ENCODE measurements at regions not wholly inside any gene's neighbourhood (a gene's known extent, or its start where the extent isn't known, plus 50 kb on each side); places are given as distances from the start of the nearest gene placed in this dataset.

DNA sequence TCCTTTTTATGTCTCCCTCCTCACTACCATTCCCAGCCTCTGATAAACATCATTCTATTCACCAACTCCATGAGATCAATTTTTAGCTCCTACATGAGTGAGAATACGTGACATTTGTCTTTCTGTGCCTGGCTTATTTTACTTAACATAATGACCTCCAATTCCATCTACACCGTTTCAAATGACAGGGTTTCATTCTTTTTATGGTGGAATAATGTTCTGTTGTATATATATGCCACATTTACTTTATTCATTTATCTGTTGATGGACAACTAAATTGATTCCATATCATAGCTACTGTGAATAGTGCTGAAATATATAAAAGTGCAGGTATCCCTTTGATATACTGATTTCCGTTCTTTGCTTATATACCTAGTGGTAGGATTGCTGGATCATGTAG lies 503.9 kb downstream of the SMARCA1 start:
- H3K4me1 ChIP-seq, result no peaks in the 10 kb centered on the region
- no peaks in the 10 kb centered on the region for H3K9me3 ChIP-seq
- no peak overlapping the region for H3K27ac ChIP-seq
- ATAC-seq (no peak), DNase-seq (ENCODE audit: low read depth in 1 of 2, low spot score in 1 of 2) (no peak), FAIRE-seq (peak; percentile 97)
- POLR2A ChIA-PET, result no interaction called here
- CTCF ChIA-PET, result no interaction called here
- WGBS (ENCODE audit: missing lambda C conversion rate), result 32% methylated on average over 3 of the region's 3 CpGs
- no peak overlapping the region for H3K4me3 ChIP-seq
- no peak for TF ChIP-seq NPAS2 (CRISPR knock-in tag; IDR thresholded peaks at IDR 0.05; ENCODE audit: borderline replicate concordance)
- TF ChIP-seq, protein P1, sequence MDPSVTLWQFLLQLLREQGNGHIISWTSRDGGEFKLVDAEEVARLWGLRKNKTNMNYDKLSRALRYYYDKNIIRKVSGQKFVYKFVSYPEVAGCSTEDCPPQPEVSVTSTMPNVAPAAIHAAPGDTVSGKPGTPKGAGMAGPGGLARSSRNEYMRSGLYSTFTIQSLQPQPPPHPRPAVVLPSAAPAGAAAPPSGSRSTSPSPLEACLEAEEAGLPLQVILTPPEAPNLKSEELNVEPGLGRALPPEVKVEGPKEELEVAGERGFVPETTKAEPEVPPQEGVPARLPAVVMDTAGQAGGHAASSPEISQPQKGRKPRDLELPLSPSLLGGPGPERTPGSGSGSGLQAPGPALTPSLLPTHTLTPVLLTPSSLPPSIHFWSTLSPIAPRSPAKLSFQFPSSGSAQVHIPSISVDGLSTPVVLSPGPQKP (IDR thresholded peaks at IDR 0.05; ENCODE audit: low read depth, low read length), result no peak
- TF ChIP-seq, protein P2, sequence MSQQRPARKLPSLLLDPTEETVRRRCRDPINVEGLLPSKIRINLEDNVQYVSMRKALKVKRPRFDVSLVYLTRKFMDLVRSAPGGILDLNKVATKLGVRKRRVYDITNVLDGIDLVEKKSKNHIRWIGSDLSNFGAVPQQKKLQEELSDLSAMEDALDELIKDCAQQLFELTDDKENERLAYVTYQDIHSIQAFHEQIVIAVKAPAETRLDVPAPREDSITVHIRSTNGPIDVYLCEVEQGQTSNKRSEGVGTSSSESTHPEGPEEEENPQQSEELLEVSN (IDR thresholded peaks at IDR 0.05; ENCODE audit: borderline replicate concordance, low read depth), result no peak
- TF ChIP-seq, protein P3, sequence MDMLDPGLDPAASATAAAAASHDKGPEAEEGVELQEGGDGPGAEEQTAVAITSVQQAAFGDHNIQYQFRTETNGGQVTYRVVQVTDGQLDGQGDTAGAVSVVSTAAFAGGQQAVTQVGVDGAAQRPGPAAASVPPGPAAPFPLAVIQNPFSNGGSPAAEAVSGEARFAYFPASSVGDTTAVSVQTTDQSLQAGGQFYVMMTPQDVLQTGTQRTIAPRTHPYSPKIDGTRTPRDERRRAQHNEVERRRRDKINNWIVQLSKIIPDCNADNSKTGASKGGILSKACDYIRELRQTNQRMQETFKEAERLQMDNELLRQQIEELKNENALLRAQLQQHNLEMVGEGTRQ (IDR thresholded peaks at IDR 0.05), result no peak
- TF ChIP-seq JUN (IDR thresholded peaks at IDR 0.05), result no peak
- TF ChIP-seq, protein P4, sequence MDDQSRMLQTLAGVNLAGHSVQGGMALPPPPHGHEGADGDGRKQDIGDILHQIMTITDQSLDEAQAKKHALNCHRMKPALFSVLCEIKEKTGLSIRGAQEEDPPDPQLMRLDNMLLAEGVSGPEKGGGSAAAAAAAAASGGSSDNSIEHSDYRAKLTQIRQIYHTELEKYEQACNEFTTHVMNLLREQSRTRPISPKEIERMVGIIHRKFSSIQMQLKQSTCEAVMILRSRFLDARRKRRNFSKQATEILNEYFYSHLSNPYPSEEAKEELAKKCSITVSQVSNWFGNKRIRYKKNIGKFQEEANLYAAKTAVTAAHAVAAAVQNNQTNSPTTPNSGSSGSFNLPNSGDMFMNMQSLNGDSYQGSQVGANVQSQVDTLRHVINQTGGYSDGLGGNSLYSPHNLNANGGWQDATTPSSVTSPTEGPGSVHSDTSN (IDR thresholded peaks at IDR 0.05), result no peak
- no peak for TF ChIP-seq ESRRA (IDR thresholded peaks at IDR 0.05; ENCODE audit: borderline replicate concordance, low read length)
- TF ChIP-seq, protein P5, sequence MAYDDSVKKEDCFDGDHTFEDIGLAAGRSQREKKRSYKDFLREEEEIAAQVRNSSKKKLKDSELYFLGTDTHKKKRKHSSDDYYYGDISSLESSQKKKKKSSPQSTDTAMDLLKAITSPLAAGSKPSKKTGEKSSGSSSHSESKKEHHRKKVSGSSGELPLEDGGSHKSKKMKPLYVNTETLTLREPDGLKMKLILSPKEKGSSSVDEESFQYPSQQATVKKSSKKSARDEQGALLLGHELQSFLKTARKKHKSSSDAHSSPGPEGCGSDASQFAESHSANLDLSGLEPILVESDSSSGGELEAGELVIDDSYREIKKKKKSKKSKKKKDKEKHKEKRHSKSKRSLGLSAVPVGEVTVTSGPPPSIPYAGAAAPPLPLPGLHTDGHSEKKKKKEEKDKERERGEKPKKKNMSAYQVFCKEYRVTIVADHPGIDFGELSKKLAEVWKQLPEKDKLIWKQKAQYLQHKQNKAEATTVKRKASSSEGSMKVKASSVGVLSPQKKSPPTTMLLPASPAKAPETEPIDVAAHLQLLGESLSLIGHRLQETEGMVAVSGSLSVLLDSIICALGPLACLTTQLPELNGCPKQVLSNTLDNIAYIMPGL (CRISPR knock-in tag; IDR thresholded peaks at IDR 0.05; ENCODE audit: borderline replicate concordance), result no peak
- no peak for TF ChIP-seq EP300 (IDR thresholded peaks at IDR 0.05)
- no peak for TF ChIP-seq RFX5 (IDR thresholded peaks at IDR 0.05)
- no peak for TF ChIP-seq RCOR1 (IDR thresholded peaks at IDR 0.05; ENCODE audit: low read depth, low read length)
- no peak overlapping the region for H3K4me2 ChIP-seq

DNA sequence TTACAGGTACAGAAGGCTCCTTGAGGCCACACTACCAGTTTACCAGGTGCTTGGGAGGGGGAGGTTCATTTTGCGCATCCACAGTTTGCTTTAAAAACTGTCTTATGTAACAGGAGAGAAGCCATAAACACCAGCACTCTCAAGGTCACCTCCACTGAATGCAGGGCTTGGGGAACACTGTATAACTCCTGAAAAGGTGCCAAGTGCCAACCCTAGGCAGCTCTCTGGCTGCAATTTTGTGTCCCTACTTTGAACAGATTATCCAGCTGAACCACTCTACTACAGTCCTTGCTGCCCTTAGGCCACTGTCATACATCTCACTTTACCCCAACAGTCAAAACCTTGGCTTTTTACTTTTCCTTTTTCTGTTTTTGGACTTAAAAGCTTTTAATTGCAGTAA lies 507.9 kb downstream of the SMARCA1 start:
- Histone ChIP-seq H3K4me1 (no peaks in the 10 kb centered on the region), H3K4me2 (no peak overlapping the region), H3K9me3 (no peaks in the 10 kb centered on the region), H3K27ac (no peak overlapping the region), H3K4me3 (no peak overlapping the region)
- TF ChIP-seq, protein P6, sequence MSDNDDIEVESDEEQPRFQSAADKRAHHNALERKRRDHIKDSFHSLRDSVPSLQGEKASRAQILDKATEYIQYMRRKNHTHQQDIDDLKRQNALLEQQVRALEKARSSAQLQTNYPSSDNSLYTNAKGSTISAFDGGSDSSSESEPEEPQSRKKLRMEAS (IDR thresholded peaks at IDR 0.05), result no peak
- TF ChIP-seq PHF8 (IDR thresholded peaks at IDR 0.05; ENCODE audit: borderline replicate concordance, low read depth), result no peak
- TF ChIP-seq RARB (CRISPR knock-in tag; IDR thresholded peaks at IDR 0.05), result no peak
- TF ChIP-seq HEYL (CRISPR knock-in tag; IDR thresholded peaks at IDR 0.05), result no peak
- TF ChIP-seq CHD2 (IDR thresholded peaks at IDR 0.05; ENCODE audit: low read length, partially characterized antibody), result no peak
- TF ChIP-seq RNF2 (IDR thresholded peaks at IDR 0.05; ENCODE audit: borderline replicate concordance, low read depth), result no peak
- no peak for TF ChIP-seq EHMT2 (IDR thresholded peaks at IDR 0.05; ENCODE audit: low read depth)
- no peak for TF ChIP-seq ESRRA (IDR thresholded peaks at IDR 0.05; ENCODE audit: borderline replicate concordance, low read length)
- no peak for TF ChIP-seq POLR2AphosphoS2 (conservative IDR thresholded peaks at IDR 0.05; ENCODE audit: low read length)
- FAIRE-seq (no peak), DNase-seq (ENCODE audit: low read depth in 1 of 2, low spot score in 1 of 2) (no peak), ATAC-seq (no peak)
- ChIA-PET POLR2A (no interaction called here), CTCF (no interaction called here)
- 86% methylated on average over 1 of the region's 1 CpG for WGBS (ENCODE audit: missing lambda C conversion rate)

All from A549 (cell line).